AG09319 (cell line): ENCODE measurements at regions not wholly inside any gene's neighbourhood (a gene's known extent, or its start where the extent isn't known, plus 50 kb on each side); places are given as distances from the start of the nearest gene placed in this dataset.

ENCODE experiments used
- DNase-seq: peaks from one replicate; pipeline ENCODE4 v3.0.0-alpha.2; 2010; ENCODE audit warnings: low read depth; ENCODE audit errors: extremely low read depth
- TF ChIP-seq, protein P1 (sequence below): IDR thresholded peaks from 2 replicates; pipeline ENCODE4 v1.5.1; 2011; ENCODE audit warnings: low read depth, mild to moderate bottlenecking, inconsistent platforms, low read length, moderate library complexity

DNA sequence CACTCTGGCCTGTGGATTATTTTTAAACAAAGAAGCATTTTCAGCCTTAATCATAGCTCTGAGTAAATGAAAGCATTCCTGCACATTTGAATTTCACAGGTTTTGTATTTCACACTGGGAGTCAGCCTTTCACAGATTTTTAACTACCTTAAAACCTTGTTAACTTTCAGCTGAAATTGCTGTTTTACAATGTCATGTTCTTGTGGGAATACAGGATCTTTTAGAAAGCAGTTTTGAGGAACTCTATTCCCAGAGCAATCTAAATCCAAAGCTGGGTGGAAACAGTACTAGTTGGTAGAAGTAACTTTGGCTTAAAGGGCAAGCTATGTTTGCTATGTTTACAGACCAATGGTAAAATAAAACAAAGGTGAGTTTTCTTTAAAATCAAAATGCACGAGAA, 600.6 kb downstream of the KCNJ2 start:
- TF ChIP-seq, protein P1, sequence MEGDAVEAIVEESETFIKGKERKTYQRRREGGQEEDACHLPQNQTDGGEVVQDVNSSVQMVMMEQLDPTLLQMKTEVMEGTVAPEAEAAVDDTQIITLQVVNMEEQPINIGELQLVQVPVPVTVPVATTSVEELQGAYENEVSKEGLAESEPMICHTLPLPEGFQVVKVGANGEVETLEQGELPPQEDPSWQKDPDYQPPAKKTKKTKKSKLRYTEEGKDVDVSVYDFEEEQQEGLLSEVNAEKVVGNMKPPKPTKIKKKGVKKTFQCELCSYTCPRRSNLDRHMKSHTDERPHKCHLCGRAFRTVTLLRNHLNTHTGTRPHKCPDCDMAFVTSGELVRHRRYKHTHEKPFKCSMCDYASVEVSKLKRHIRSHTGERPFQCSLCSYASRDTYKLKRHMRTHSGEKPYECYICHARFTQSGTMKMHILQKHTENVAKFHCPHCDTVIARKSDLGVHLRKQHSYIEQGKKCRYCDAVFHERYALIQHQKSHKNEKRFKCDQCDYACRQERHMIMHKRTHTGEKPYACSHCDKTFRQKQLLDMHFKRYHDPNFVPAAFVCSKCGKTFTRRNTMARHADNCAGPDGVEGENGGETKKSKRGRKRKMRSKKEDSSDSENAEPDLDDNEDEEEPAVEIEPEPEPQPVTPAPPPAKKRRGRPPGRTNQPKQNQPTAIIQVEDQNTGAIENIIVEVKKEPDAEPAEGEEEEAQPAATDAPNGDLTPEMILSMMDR: no peak
- DNase-seq: no peak

DNA sequence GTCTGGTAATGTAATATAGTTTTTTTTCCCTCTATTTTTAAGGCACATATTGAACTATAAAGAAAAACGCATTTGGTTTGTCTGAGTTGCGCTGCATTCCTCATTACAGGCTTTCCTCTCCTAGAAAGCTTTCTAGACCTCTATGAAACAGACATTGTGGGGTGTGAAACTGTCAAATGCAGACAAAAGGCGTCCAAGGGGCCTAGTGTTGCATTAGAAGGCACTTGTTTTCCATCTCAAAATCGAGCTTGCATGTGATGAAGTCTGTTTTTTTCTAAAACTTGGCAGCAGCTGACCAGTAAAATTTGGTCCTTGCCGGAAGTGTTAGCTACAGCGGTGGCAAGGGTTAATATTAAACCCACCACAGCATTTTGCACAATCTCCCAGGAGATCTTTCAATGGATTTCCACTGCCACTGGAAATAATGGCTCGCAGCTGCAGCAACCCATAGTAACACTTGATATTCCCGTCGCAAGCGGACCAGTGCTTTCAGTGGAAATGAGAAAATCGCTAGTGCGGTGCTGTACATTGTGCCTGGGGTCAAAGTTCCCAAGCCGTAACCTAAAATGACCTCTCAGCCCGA, 602.6 kb downstream of the KCNJ2 start:
- no peak for DNase-seq
- TF ChIP-seq, protein P1: no peak

- TF ChIP-seq, protein P1: no peak
- DNase-seq: no peak
These were observed 603.4 kb downstream of the KCNJ2 start for GRCh38 chr17:70772761-70773160.

DNA sequence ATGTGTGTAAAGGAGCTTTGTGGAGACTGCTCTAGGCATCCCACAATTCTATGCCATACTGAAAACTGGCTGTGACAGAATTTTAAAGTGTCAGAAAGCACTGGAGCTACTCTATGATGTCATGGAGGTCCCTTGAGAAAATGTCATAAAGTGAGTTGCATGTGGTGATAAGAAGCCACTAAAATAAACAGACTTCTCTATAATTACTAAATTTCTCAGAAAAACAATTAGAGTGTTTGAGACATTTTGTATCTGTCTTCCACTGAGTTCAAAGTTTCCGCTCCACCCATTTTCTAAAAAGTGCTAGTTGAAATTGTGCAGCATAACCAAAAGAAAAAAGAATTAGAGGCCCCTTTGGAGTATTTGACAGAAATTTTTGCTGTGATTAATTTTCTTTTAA, 603.9 kb downstream of the KCNJ2 start:
- DNase-seq: no peak
- TF ChIP-seq, protein P1: no peak

GRCh38 chr17:70774339-70775117, 605.2 kb downstream of the KCNJ2 start:
- TF ChIP-seq, protein P1: no peak

DNA sequence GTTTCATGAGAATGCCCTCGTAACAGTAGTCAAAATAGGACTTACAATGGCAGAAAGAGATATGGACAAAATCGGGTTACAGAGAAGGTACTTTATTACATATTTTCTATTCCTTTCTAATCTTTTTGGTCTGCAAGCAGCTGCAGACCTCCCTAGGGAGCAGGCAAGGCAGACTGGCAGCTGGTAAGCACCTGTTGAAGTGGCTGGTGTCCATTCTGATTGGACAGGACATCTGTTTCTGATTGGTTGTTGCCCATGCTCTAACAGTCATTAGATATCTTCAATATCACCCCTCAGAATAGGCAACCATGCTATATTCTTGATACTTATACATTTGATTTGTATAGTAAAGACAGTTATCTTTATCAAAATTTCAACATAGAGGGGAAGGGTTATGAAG, 606.3 kb downstream of the KCNJ2 start:
- no peak for DNase-seq
- TF ChIP-seq, protein P1: no peak

More at GRCh38 chr17:70774339-70775117, 605.2 kb downstream of the KCNJ2 start:
- DNase-seq: no peak

DNA sequence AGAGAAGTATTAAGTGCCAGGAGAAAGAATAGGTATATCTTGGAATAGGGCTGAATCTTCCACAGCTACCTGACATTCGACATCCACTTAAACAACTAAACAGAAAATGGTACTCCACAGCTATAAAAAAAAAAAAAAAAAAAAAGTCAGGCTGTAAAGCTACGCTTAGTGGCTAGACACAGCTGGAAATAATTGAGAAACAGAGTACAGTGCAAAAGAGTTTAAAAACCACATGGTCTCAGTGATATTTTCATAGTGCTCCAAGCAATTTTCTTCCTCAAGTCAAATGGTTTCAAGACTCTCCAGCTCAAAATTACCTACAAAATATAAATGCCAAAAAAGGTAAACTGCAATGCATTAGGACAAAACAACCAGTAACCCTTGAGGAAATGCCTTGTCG, 607.1 kb downstream of the KCNJ2 start:
- TF ChIP-seq, protein P1: no peak
- no peak for DNase-seq
